ENCODE measurements at regions not wholly inside any gene's neighbourhood (a gene's known extent, or its start where the extent isn't known, plus 50 kb on each side); places are given as distances from the start of the nearest gene placed in this dataset.

- no peak for DNase-seq
- H3K4me3 ChIP-seq (ENCODE audit: low read length), result no peak overlapping the region
- Mint-ChIP-seq H3K27me3 (peaks cover 0 to 3% of the 10 kb centered on the region in 2 donors), H3K9me3 (peaks cover 0 to 3% (median 0%) of the 10 kb centered on the region in 5 donors), H3K27ac (peak overlapping the region in 1 of 8 donors; percentile 46), H3K4me3 (peak overlapping the region in 5 of 7 donors; percentile 70 to 81 (median 79)), H3K36me3 (no peaks in the 10 kb centered on the region), H3K4me1 (peaks cover 0 to 18% (median 4%) of the 10 kb centered on the region in 3 donors)
- H3K27me3 ChIP-seq (ENCODE audit: insufficient read depth, low read length, poor library complexity, severe bottlenecking), result no peaks in the 10 kb centered on the region
- no peak overlapping the region for H3K27ac ChIP-seq (ENCODE audit: low read depth, low read length)
- H3K4me1 ChIP-seq (ENCODE audit: insufficient read depth, low read length), result peaks cover 13% of the 10 kb centered on the region
- H3K36me3 ChIP-seq (ENCODE audit: insufficient read depth, low read length), result no peaks in the 10 kb centered on the region
- ChIA-PET CTCF (interaction anchor here (0.8 to 5.3 kb wide), 24 partner anchors 10 to 1358 kb away, joined by 3 to 31 read pairs (median 5); no protein-coding TSS in a partner anchor), POLR2A (no interaction called here)
- no peaks in the 10 kb centered on the region for H3K9me3 ChIP-seq (ENCODE audit: low read length)
These were observed 88.5 kb downstream of the LINGO1 start for GRCh38 chr15:77544162-77544561.

GRCh38 chr15:77543159-77543882 is 89.4 kb downstream of the LINGO1 start:
- H3K4me1 Mint-ChIP-seq, result peaks cover 0 to 18% (median 4%) of the 10 kb centered on the region in 3 donors
- Histone ChIP-seq H3K36me3 (ENCODE audit: insufficient read depth, low read length) (no peaks in the 10 kb centered on the region), H3K9me3 (ENCODE audit: low read length) (no peaks in the 10 kb centered on the region), H3K27me3 (ENCODE audit: insufficient read depth, low read length, poor library complexity, severe bottlenecking) (no peaks in the 10 kb centered on the region), H3K27ac (ENCODE audit: low read depth, low read length) (peak overlapping the region; percentile 43), H3K4me1 (ENCODE audit: insufficient read depth, low read length) (peaks cover 13% of the 10 kb centered on the region), H3K4me3 (ENCODE audit: low read length) (peak overlapping the region; percentile 77)
- H3K27me3 Mint-ChIP-seq, result peaks cover under 1 to 3% of the 10 kb centered on the region in 2 donors
- peak overlapping the region in 4 of 8 donors; percentile 15 to 73 (median 42) for H3K27ac Mint-ChIP-seq
- H3K9me3 Mint-ChIP-seq, result peaks cover 0 to 3% (median 0%) of the 10 kb centered on the region in 5 donors
- CTCF ChIA-PET, result interaction anchor here (0.6 to 5.3 kb wide), 40 partner anchors 8 to 1357 kb away, joined by 3 to 31 read pairs (median 4); no protein-coding TSS in a partner anchor
- DNase-seq, result peak; percentile 57 to 80 (median 63)
- no peaks in the 10 kb centered on the region for H3K36me3 Mint-ChIP-seq
- H3K4me3 Mint-ChIP-seq, result peak overlapping the region; percentile 70 to 92 (median 79)
- POLR2A ChIA-PET, result no interaction called here

GRCh38 chr15:77542491-77543001 is 90.2 kb downstream of the LINGO1 start:
- Mint-ChIP-seq H3K27ac (peak overlapping the region in 1 of 8 donors; percentile 38), H3K4me1 (peaks cover 0 to 18% (median 4%) of the 10 kb centered on the region in 3 donors), H3K4me3 (peak overlapping the region; percentile 70 to 92 (median 79)), H3K36me3 (no peaks in the 10 kb centered on the region), H3K9me3 (peaks cover 0 to 3% (median 0%) of the 10 kb centered on the region in 5 donors), H3K27me3 (peaks cover 3 to 6% of the 10 kb centered on the region in 2 donors)
- H3K9me3 ChIP-seq (ENCODE audit: low read length), result no peaks in the 10 kb centered on the region
- no peak overlapping the region for H3K27ac ChIP-seq (ENCODE audit: low read depth, low read length)
- H3K4me3 ChIP-seq (ENCODE audit: low read length), result peak overlapping the region; percentile 77
- ChIA-PET POLR2A (no interaction called here), CTCF (interaction anchor here (0.7 to 5.3 kb wide), 32 partner anchors 8 to 1352 kb away, joined by 3 to 31 read pairs (median 5); no protein-coding TSS in a partner anchor)
- no peaks in the 10 kb centered on the region for H3K36me3 ChIP-seq (ENCODE audit: insufficient read depth, low read length)
- DNase-seq, result no peak
- peaks cover 13% of the 10 kb centered on the region for H3K4me1 ChIP-seq (ENCODE audit: insufficient read depth, low read length)
- H3K27me3 ChIP-seq (ENCODE audit: insufficient read depth, low read length, poor library complexity, severe bottlenecking), result no peaks in the 10 kb centered on the region

GRCh38 chr15:77541421-77542181 is 91.1 kb downstream of the LINGO1 start:
- Mint-ChIP-seq H3K9me3 (no peaks in the 10 kb centered on the region), H3K4me1 (peaks cover 0 to 18% (median 4%) of the 10 kb centered on the region in 3 donors), H3K27me3 (peaks cover 3 to 9% of the 10 kb centered on the region in 2 donors), H3K4me3 (peak overlapping the region in 3 of 7 donors; percentile 26 to 92 (median 74)), H3K27ac (peak overlapping the region in 3 of 8 donors; percentile 29 to 68 (median 41)), H3K36me3 (no peaks in the 10 kb centered on the region)
- Histone ChIP-seq H3K4me1 (ENCODE audit: insufficient read depth, low read length) (peaks cover 13% of the 10 kb centered on the region), H3K27ac (ENCODE audit: low read depth, low read length) (no peak overlapping the region), H3K9me3 (ENCODE audit: low read length) (no peaks in the 10 kb centered on the region), H3K36me3 (ENCODE audit: insufficient read depth, low read length) (no peaks in the 10 kb centered on the region), H3K4me3 (ENCODE audit: low read length) (no peak overlapping the region), H3K27me3 (ENCODE audit: insufficient read depth, low read length, poor library complexity, severe bottlenecking) (no peaks in the 10 kb centered on the region)
- POLR2A ChIA-PET, result no interaction called here
- DNase-seq, result no peak
- CTCF ChIA-PET, result interaction anchor here (0.8 to 5.3 kb wide), 4 partner anchors 44 to 568 kb away, joined by 3 to 31 read pairs (median 12); no protein-coding TSS in a partner anchor

GRCh38 chr15:77540312-77541060 is 92.2 kb downstream of the LINGO1 start:
- Mint-ChIP-seq H3K27me3 (peaks cover 8 to 11% of the 10 kb centered on the region in 2 donors), H3K36me3 (no peaks in the 10 kb centered on the region), H3K27ac (peak overlapping the region in 1 of 8 donors; percentile 82), H3K4me1 (peaks cover 0 to 18% (median 4%) of the 10 kb centered on the region in 3 donors), H3K9me3 (no peaks in the 10 kb centered on the region), H3K4me3 (peak overlapping the region in 3 of 7 donors; percentile 11 to 57 (median 16))
- Histone ChIP-seq H3K4me1 (ENCODE audit: insufficient read depth, low read length) (peaks cover 13% of the 10 kb centered on the region), H3K27ac (ENCODE audit: low read depth, low read length) (no peak overlapping the region), H3K36me3 (ENCODE audit: insufficient read depth, low read length) (no peaks in the 10 kb centered on the region), H3K9me3 (ENCODE audit: low read length) (no peaks in the 10 kb centered on the region), H3K4me3 (ENCODE audit: low read length) (no peak overlapping the region), H3K27me3 (ENCODE audit: insufficient read depth, low read length, poor library complexity, severe bottlenecking) (no peaks in the 10 kb centered on the region)
- no peak for DNase-seq
- CTCF ChIA-PET, result interaction anchor here (5.3 kb wide), 1 partner anchor 435 kb away, joined by 31 read pairs; no protein-coding TSS in a partner anchor
- POLR2A ChIA-PET, result no interaction called here

GRCh38 chr15:77538793-77539497 is 93.8 kb downstream of the LINGO1 start:
- peaks cover 0 to 16% (median 4%) of the 10 kb centered on the region in 3 donors for H3K4me1 Mint-ChIP-seq
- H3K9me3 ChIP-seq (ENCODE audit: low read length), result no peaks in the 10 kb centered on the region
- H3K27ac Mint-ChIP-seq, result peak overlapping the region in 1 of 8 donors; percentile 70
- no peaks in the 10 kb centered on the region for H3K27me3 ChIP-seq (ENCODE audit: insufficient read depth, low read length, poor library complexity, severe bottlenecking)
- no peak for DNase-seq
- no peaks in the 10 kb centered on the region for H3K36me3 ChIP-seq (ENCODE audit: insufficient read depth, low read length)
- POLR2A ChIA-PET, result no interaction called here
- no peaks in the 10 kb centered on the region for H3K36me3 Mint-ChIP-seq
- H3K9me3 Mint-ChIP-seq, result no peaks in the 10 kb centered on the region
- H3K27me3 Mint-ChIP-seq, result peaks cover 11 to 13% of the 10 kb centered on the region in 2 donors
- H3K4me1 ChIP-seq (ENCODE audit: insufficient read depth, low read length), result peaks cover 13% of the 10 kb centered on the region
- peak overlapping the region in 1 of 7 donors; percentile 28 for H3K4me3 Mint-ChIP-seq
- CTCF ChIA-PET, result no interaction called here
- no peak overlapping the region for H3K4me3 ChIP-seq (ENCODE audit: low read length)
- H3K27ac ChIP-seq (ENCODE audit: low read depth, low read length), result no peak overlapping the region

GRCh38 chr15:77538027-77538451 is 94.7 kb downstream of the LINGO1 start:
- Mint-ChIP-seq H3K27ac (no peak overlapping the region), H3K9me3 (no peaks in the 10 kb centered on the region), H3K36me3 (no peaks in the 10 kb centered on the region), H3K4me3 (peak overlapping the region in 1 of 7 donors; percentile 42), H3K4me1 (peaks cover 0 to 6% (median 0%) of the 10 kb centered on the region in 3 donors), H3K27me3 (peaks cover 8 to 14% of the 10 kb centered on the region in 2 donors)
- POLR2A ChIA-PET, result no interaction called here
- H3K36me3 ChIP-seq (ENCODE audit: insufficient read depth, low read length), result no peaks in the 10 kb centered on the region
- peaks cover 7% of the 10 kb centered on the region for H3K4me1 ChIP-seq (ENCODE audit: insufficient read depth, low read length)
- H3K9me3 ChIP-seq (ENCODE audit: low read length), result no peaks in the 10 kb centered on the region
- no peak overlapping the region for H3K4me3 ChIP-seq (ENCODE audit: low read length)
- no peak for DNase-seq
- CTCF ChIA-PET, result no interaction called here
- H3K27me3 ChIP-seq (ENCODE audit: insufficient read depth, low read length, poor library complexity, severe bottlenecking), result no peaks in the 10 kb centered on the region
- no peak overlapping the region for H3K27ac ChIP-seq (ENCODE audit: low read depth, low read length)

All from CD8-positive, alpha-beta memory T cell (primary cell).